Activated CD8-positive, alpha-beta T cell treated with anti-CD3 and anti-CD28 coated beads for 36 hours (primary cell): ENCODE measurements at regions not wholly inside any gene's neighbourhood (a gene's known extent, or its start where the extent isn't known, plus 50 kb on each side); places are given as distances from the start of the nearest gene placed in this dataset.

Experiments used
- ATAC-seq: fragments of 200-7000 bp; cut with Tn5 transposase; one replicate; pipeline ENCODE4 v1.10.0; 2021; ENCODE audit warnings: mild to moderate bottlenecking, moderate library complexity
- CTCF ChIA-PET: fragments of 350-600 bp; sonication (Branson Sonifier 250); formaldehyde crosslinking; loops from one replicate; lab custom pipeline; 2021; ENCODE audit warnings: antibody characterized with exemption; lab: Charles Lee
- POLR2A ChIA-PET: fragments of 350-600 bp; sonication (Branson Sonifier 250); formaldehyde crosslinking; loops from one replicate; lab custom pipeline; 2021; ENCODE audit warnings: antibody characterized with exemption; lab: Charles Lee
- DNase-seq: peaks from one replicate; pipeline ENCODE4 v3.0.0-alpha.2; 2020
- H3K27ac Mint-ChIP-seq: one replicate; pipeline ENCODE4 v1.8.0; 2021; ENCODE audit warnings: mild to moderate bottlenecking, mixed read lengths
- H3K27me3 Mint-ChIP-seq: one replicate; pipeline ENCODE4 v1.8.0; 2021; ENCODE audit warnings: mixed read lengths
- H3K36me3 Mint-ChIP-seq: one replicate; pipeline ENCODE4 v1.8.0; 2021; ENCODE audit warnings: low read depth, mixed read lengths
- H3K4me1 Mint-ChIP-seq: one replicate; pipeline ENCODE4 v1.8.0; 2021; ENCODE audit warnings: low read depth, mixed read lengths
- H3K4me3 Mint-ChIP-seq: one replicate; pipeline ENCODE4 v1.8.0; 2021; ENCODE audit warnings: mild to moderate bottlenecking, moderate library complexity, mixed read lengths
- H3K9me3 Mint-ChIP-seq: one replicate; pipeline ENCODE4 v1.8.0; 2021; ENCODE audit warnings: mixed read lengths
- CTCF ChIP-seq: fragments of 200-600 bp; IDR thresholded peaks from one replicate; pipeline ENCODE4 v1.8.0; 2022; ENCODE audit warnings: antibody characterized with exemption, mild to moderate bottlenecking
- intact Hi-C: fragments of 100-400 bp; cut with micrococcal nuclease; formaldehyde crosslinking; loops from one replicate; pipeline ENCODE4 v1.10.0; 2022

DNA sequence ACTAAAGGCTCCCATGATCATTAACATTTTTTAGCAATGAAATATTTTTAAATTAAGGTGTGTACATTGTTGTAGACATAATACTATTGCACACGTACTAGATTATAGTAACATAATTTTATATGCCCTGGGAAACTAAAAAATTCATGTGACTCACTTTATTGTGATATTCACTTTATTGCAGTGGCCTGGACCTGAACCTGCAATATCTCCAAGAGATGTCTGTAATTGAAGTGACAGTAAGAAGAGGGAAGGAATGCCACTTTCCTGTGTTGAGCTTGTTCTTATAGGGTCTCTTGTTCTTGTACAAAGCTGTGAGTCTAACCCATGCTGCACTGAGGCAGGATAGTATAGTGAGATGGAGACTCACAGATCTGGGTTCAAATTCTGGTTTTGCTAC, 66.9 kb upstream of the USP24 start:
- POLR2A ChIA-PET = interaction anchor here (0.6 to 0.8 kb wide), 2 partner anchors 11 to 1374 kb away, joined by 3 read pairs; no protein-coding TSS in a partner anchor
- Mint-ChIP-seq H3K27ac (no peak overlapping the region), H3K27me3 (no peaks in the 10 kb centered on the region), H3K9me3 (no peaks in the 10 kb centered on the region), H3K4me3 (no peak overlapping the region), H3K4me1 (peaks cover 23% of the 10 kb centered on the region), H3K36me3 (no peaks in the 10 kb centered on the region)
- ATAC-seq (no peak), DNase-seq (no peak)
- intact Hi-C loops = loop anchor here (10.0 kb wide), 1 partner anchor 1303 kb away; no protein-coding TSS in a partner anchor
- CTCF ChIA-PET = interaction anchor here (1.4 to 8.8 kb wide), 2 partner anchors 94 to 142 kb away, joined by 4 to 160 read pairs; no protein-coding TSS in a partner anchor
- TF ChIP-seq CTCF = no peak

- Mint-ChIP-seq H3K27ac (no peak overlapping the region), H3K9me3 (no peaks in the 10 kb centered on the region), H3K4me3 (no peak overlapping the region), H3K36me3 (no peaks in the 10 kb centered on the region), H3K4me1 (peaks cover 20% of the 10 kb centered on the region), H3K27me3 (no peaks in the 10 kb centered on the region)
- no peak for TF ChIP-seq CTCF
- no peak for DNase-seq
- ChIA-PET CTCF (interaction anchor here (0.8 to 8.8 kb wide), 8 partner anchors 57 to 206 kb away, joined by 3 to 160 read pairs (median 3); no protein-coding TSS in a partner anchor), POLR2A (no interaction called here)
- no peak for ATAC-seq
- intact Hi-C loops = loop anchor here (10.0 kb wide), 1 partner anchor 1304 kb away; no protein-coding TSS in a partner anchor
These were observed 65.6 kb upstream of the USP24 start for GRCh38 chr1:55280731-55281130.

- ATAC-seq = no peak
- H3K9me3 Mint-ChIP-seq = no peaks in the 10 kb centered on the region
- no peak overlapping the region for H3K4me3 Mint-ChIP-seq
- no peaks in the 10 kb centered on the region for H3K27me3 Mint-ChIP-seq
- ChIA-PET CTCF (interaction anchor here (0.6 to 8.8 kb wide), 6 partner anchors 22 to 603 kb away, joined by 3 to 160 read pairs (median 6); no protein-coding TSS in a partner anchor), POLR2A (no interaction called here)
- H3K4me1 Mint-ChIP-seq = peaks cover 25% of the 10 kb centered on the region
- intact Hi-C loops = loop anchor here (5.0 to 10.0 kb wide), 2 partner anchors 67 to 1305 kb away; no protein-coding TSS in a partner anchor
- no peak for DNase-seq
- TF ChIP-seq CTCF = no peak
- no peaks in the 10 kb centered on the region for H3K36me3 Mint-ChIP-seq
- H3K27ac Mint-ChIP-seq = no peak overlapping the region
These were observed 64.5 kb upstream of the USP24 start for GRCh38 chr1:55279627-55280026.

GRCh38 chr1:55278378-55278777, 63.2 kb upstream of the USP24 start:
- peaks cover 31% of the 10 kb centered on the region for H3K4me1 Mint-ChIP-seq
- H3K4me3 Mint-ChIP-seq = no peak overlapping the region
- intact Hi-C loops = loop anchor here (5.0 kb wide), 1 partner anchor 66 kb away; no protein-coding TSS in a partner anchor
- no peaks in the 10 kb centered on the region for H3K27me3 Mint-ChIP-seq
- H3K36me3 Mint-ChIP-seq = no peaks in the 10 kb centered on the region
- H3K9me3 Mint-ChIP-seq = no peaks in the 10 kb centered on the region
- CTCF ChIA-PET = interaction anchor here (0.7 to 8.8 kb wide), 31 partner anchors 8 to 204 kb away, joined by 3 to 160 read pairs (median 5); no protein-coding TSS in a partner anchor
- ATAC-seq (no peak), DNase-seq (no peak)
- no peak for TF ChIP-seq CTCF
- no peak overlapping the region for H3K27ac Mint-ChIP-seq
- POLR2A ChIA-PET = interaction anchor here (0.6 to 1.0 kb wide), 4 partner anchors 10 to 1880 kb away, joined by 3 to 4 read pairs (median 3); no protein-coding TSS in a partner anchor
